SK-N-SH treated with all-trans-retinoic acid at 6 μM for 48 hours (cell line): ENCODE measurements at regions not wholly inside any gene's neighbourhood (a gene's known extent, or its start where the extent isn't known, plus 50 kb on each side); places are given as distances from the start of the nearest gene placed in this dataset.

ENCODE experiments used
- ATAC-seq: fragments of 200-7000 bp; cut with Tn5 transposase; 3 replicates; pipeline ENCODE4 v1.9.1; 2020; ENCODE audit warnings: mild to moderate bottlenecking, moderate library complexity
- ARNTL ChIP-seq: fragments of 450-650 bp; formaldehyde crosslinking; IDR thresholded peaks from 2 replicates; pipeline ENCODE4 v1.5.0; 2020; ENCODE audit warnings: low read depth, mild to moderate bottlenecking, moderate library complexity, borderline replicate concordance
- BACH2 ChIP-seq: fragments of 250-450 bp; sonication (Bioruptor Pico); IDR thresholded peaks from 2 replicates; pipeline ENCODE4 v1.9.0; 2021; ENCODE audit warnings: mild to moderate bottlenecking, borderline replicate concordance
- CREB5 ChIP-seq: fragments of 250-450 bp; sonication (Bioruptor Pico); IDR thresholded peaks from 2 replicates; pipeline ENCODE4 v1.5.1; 2020; ENCODE audit warnings: low read depth, mild to moderate bottlenecking, moderate library complexity
- CSDC2 ChIP-seq: fragments of 250-450 bp; sonication (Bioruptor Pico); IDR thresholded peaks from 2 replicates; pipeline ENCODE4 v1.5.0; 2020; ENCODE audit warnings: mild to moderate bottlenecking, moderate library complexity
- CSRNP3 ChIP-seq: fragments of 250-450 bp; sonication (Bioruptor Pico); IDR thresholded peaks from 2 replicates; pipeline ENCODE4 v1.5.1; 2021; ENCODE audit warnings: mild to moderate bottlenecking, moderate library complexity
- ESRRG ChIP-seq: fragments of 250-450 bp; sonication (Bioruptor Pico); IDR thresholded peaks from 2 replicates; pipeline ENCODE4 v1.6.1; 2021; ENCODE audit warnings: mild to moderate bottlenecking
- GLIS3 ChIP-seq: fragments of 250-450 bp; sonication (Bioruptor Pico); IDR thresholded peaks from 2 replicates; pipeline ENCODE4 v1.5.0; 2020; ENCODE audit warnings: mild to moderate bottlenecking, moderate library complexity
- ISL1 ChIP-seq: fragments of 250-450 bp; sonication (Bioruptor Pico); IDR thresholded peaks from 2 replicates; pipeline ENCODE4 v2.1.2; 2022; ENCODE audit warnings: mild to moderate bottlenecking, moderate library complexity
- OSR1 ChIP-seq: fragments of 250-450 bp; sonication (Bioruptor Pico); IDR thresholded peaks from 2 replicates; pipeline ENCODE4 v1.8.0; 2022; ENCODE audit warnings: moderate library complexity, mild to moderate bottlenecking, inconsistent platforms
- PATZ1 ChIP-seq: fragments of 250-450 bp; sonication (Bioruptor Pico); IDR thresholded peaks from 2 replicates; pipeline ENCODE4 v1.8.0; 2020; ENCODE audit warnings: mild to moderate bottlenecking, moderate library complexity, borderline replicate concordance
- POU6F1 ChIP-seq: fragments of 250-450 bp; sonication (Bioruptor Pico); IDR thresholded peaks from 2 replicates; pipeline ENCODE4 v1.8.0; 2021; ENCODE audit warnings: low read depth, mild to moderate bottlenecking, moderate library complexity, borderline replicate concordance
- PPARA ChIP-seq: fragments of 250-450 bp; sonication (Bioruptor Pico); IDR thresholded peaks from 2 replicates; pipeline ENCODE4 v1.5.0; 2020; ENCODE audit warnings: mild to moderate bottlenecking, borderline replicate concordance
- SNAI2 ChIP-seq: fragments of 250-450 bp; sonication (Bioruptor Pico); IDR thresholded peaks from 2 replicates; pipeline ENCODE4 v1.5.0; 2020; ENCODE audit warnings: mild to moderate bottlenecking, moderate library complexity
- TCF4 ChIP-seq: fragments of 250-450 bp; sonication (Bioruptor Pico); IDR thresholded peaks from 2 replicates; pipeline ENCODE4 v1.8.0; 2021; ENCODE audit warnings: mild to moderate bottlenecking, moderate library complexity, borderline replicate concordance
- TOX ChIP-seq: fragments of 250-450 bp; sonication (Bioruptor Pico); IDR thresholded peaks from 2 replicates; pipeline ENCODE4 v1.8.0; 2021; ENCODE audit warnings: mild to moderate bottlenecking, moderate library complexity, borderline replicate concordance
- TSHZ2 ChIP-seq: fragments of 250-450 bp; sonication (Bioruptor Pico); IDR thresholded peaks from 2 replicates; pipeline ENCODE4 v1.5.0; 2020; ENCODE audit warnings: mild to moderate bottlenecking, moderate library complexity
- ZC3H10 ChIP-seq: fragments of 250-450 bp; sonication (Bioruptor Pico); IDR thresholded peaks from 2 replicates; pipeline ENCODE4 v1.5.1; 2021; ENCODE audit warnings: mild to moderate bottlenecking, moderate library complexity
- ZFP3 ChIP-seq: fragments of 250-450 bp; sonication (Bioruptor Pico); IDR thresholded peaks from 2 replicates; pipeline ENCODE4 v1.5.0; 2020; ENCODE audit warnings: mild to moderate bottlenecking, moderate library complexity
- ZNF565 ChIP-seq: fragments of 450-650 bp; formaldehyde crosslinking; conservative IDR thresholded peaks from 2 replicates; pipeline ENCODE4 v1.5.0; 2020; ENCODE audit warnings: low read depth, mild to moderate bottlenecking, moderate library complexity
- ZNF70 ChIP-seq: fragments of 450-650 bp; formaldehyde crosslinking; IDR thresholded peaks from 2 replicates; pipeline ENCODE4 v1.5.0; 2020; ENCODE audit warnings: mild to moderate bottlenecking, moderate library complexity
- ZNF8 ChIP-seq: fragments of 450-650 bp; formaldehyde crosslinking; IDR thresholded peaks from 2 replicates; pipeline ENCODE4 v1.5.0; 2020; ENCODE audit warnings: mild to moderate bottlenecking, moderate library complexity

- TF ChIP-seq ESRRG (no peak), TCF4 (no peak), BACH2 (CRISPR knock-in tag) (no peak), POU6F1 (CRISPR knock-in tag) (no peak), ISL1 (no peak), ZC3H10 (CRISPR knock-in tag) (no peak), TSHZ2 (CRISPR knock-in tag) (no peak), ZFP3 (CRISPR knock-in tag) (no peak), ZNF8 (CRISPR knock-in tag) (no peak), PPARA (CRISPR knock-in tag) (no peak), ZNF565 (CRISPR knock-in tag) (no peak), PATZ1 (CRISPR knock-in tag) (no peak), GLIS3 (CRISPR knock-in tag) (no peak), CSDC2 (CRISPR knock-in tag) (no peak), OSR1 (CRISPR knock-in tag) (no peak), ZNF70 (CRISPR knock-in tag) (no peak)
- TF ChIP-seq, all 23 proteins: peak for 0
- no peak for ATAC-seq
These were observed 395.7 kb downstream of the SLITRK5 start for GRCh38 chr13:88066847-88067246.

GRCh38 chr13:88068316-88068715, 397.1 kb downstream of the SLITRK5 start:
- ATAC-seq = no peak
- TF ChIP-seq CSRNP3 (CRISPR knock-in tag) (no peak), SNAI2 (CRISPR knock-in tag) (no peak), ARNTL (CRISPR knock-in tag) (no peak)

- no peak for ATAC-seq
- TF ChIP-seq ZNF70 (CRISPR knock-in tag) = no peak
- TF ChIP-seq CSRNP3 (CRISPR knock-in tag) = no peak
- no peak for TF ChIP-seq ZNF565 (CRISPR knock-in tag)
These were observed 397.8 kb downstream of the SLITRK5 start for GRCh38 chr13:88068975-88069374.

GRCh38 chr13:88071371-88071770, 400.2 kb downstream of the SLITRK5 start:
- ATAC-seq = no peak
- no peak for TF ChIP-seq ESRRG
- TF ChIP-seq CSDC2 (CRISPR knock-in tag) = no peak
- no peak for TF ChIP-seq BACH2 (CRISPR knock-in tag)
- no peak for TF ChIP-seq ZFP3 (CRISPR knock-in tag)
- no peak for TF ChIP-seq ISL1
- TF ChIP-seq TSHZ2 (CRISPR knock-in tag) = no peak
- no peak for TF ChIP-seq CREB5 (CRISPR knock-in tag)
- no peak for TF ChIP-seq GLIS3 (CRISPR knock-in tag)
- no peak for TF ChIP-seq ZNF565 (CRISPR knock-in tag)
- no peak for TF ChIP-seq TOX (CRISPR knock-in tag)
